K562 (cell line): ENCODE measurements at regions not wholly inside any gene's neighbourhood (a gene's known extent, or its start where the extent isn't known, plus 50 kb on each side); places are given as distances from the start of the nearest gene placed in this dataset.

Source experiments
- CTCF ChIP-seq, 3 experiments: IDR thresholded peaks in 2 of 3; conservative IDR thresholded peaks in 1 of 3; 2 replicates each; pipeline ENCODE4 v1.5.1; 2011 to 2012; ENCODE audit warnings: low read length in 3 of 3, mild to moderate bottlenecking in 3 of 3, control low read depth in 2 of 3, improper control_type of control experiment in 1 of 3, inconsistent platforms in 1 of 3, low read depth in 1 of 3, mixed read lengths in 1 of 3, moderate library complexity in 1 of 3; ENCODE audit not compliant: insufficient read depth in 2 of 3
- E2F1 ChIP-seq: sonication (generic); formaldehyde crosslinking; IDR thresholded peaks from 2 replicates; pipeline ENCODE4 v1.8.1; 2023; ENCODE audit warnings: mild to moderate bottlenecking, missing genetic modification reagents, moderate library complexity
- FOXA1 ChIP-seq: fragments of 450-650 bp; IDR thresholded peaks from 2 replicates; pipeline ENCODE4 v1.6.1; 2016; ENCODE audit warnings: mild to moderate bottlenecking, borderline replicate concordance
- GTF2F1 ChIP-seq: IDR thresholded peaks from 2 replicates; pipeline ENCODE4 v1.6.1; 2011; ENCODE audit warnings: low read depth, low read length, improper control_type of control experiment
- L3MBTL2 ChIP-seq: fragments of 450-650 bp; IDR thresholded peaks from 2 replicates; pipeline ENCODE4 v1.6.1; 2016; ENCODE audit warnings: mild to moderate bottlenecking, moderate library complexity
- POLR2A ChIP-seq: fragments of 450-650 bp; conservative IDR thresholded peaks from 2 replicates; pipeline ENCODE4 v1.6.1; 2016
- RAD51 ChIP-seq: fragments of 450-650 bp; IDR thresholded peaks from 2 replicates; pipeline ENCODE4 v1.7.1; 2016; ENCODE audit warnings: low read depth, mild to moderate bottlenecking, borderline replicate concordance
- TCF7 ChIP-seq: sonication (generic); IDR thresholded peaks from 2 replicates; pipeline ENCODE4 v1.6.1; 2016; ENCODE audit warnings: antibody characterized with exemption, borderline replicate concordance
- YY1 ChIP-seq, 3 experiments: IDR thresholded peaks; 2 replicates each; pipeline ENCODE4 v1.6.1; 2011; ENCODE audit warnings: low read length in 2 of 3, mild to moderate bottlenecking in 2 of 3, moderate library complexity in 2 of 3, borderline replicate concordance in 1 of 3, control low read depth in 1 of 3, low read depth in 1 of 3; ENCODE audit not compliant: insufficient read depth in 3 of 3, insufficient replicate concordance in 2 of 3, control insufficient read depth in 1 of 3, insufficient read length in 1 of 3; ENCODE audit errors: extremely low read depth in 1 of 3
- ZNF212 ChIP-seq: fragments of 450-650 bp; formaldehyde crosslinking; IDR thresholded peaks from 2 replicates; pipeline ENCODE4 v1.4.0; 2020; ENCODE audit warnings: mild to moderate bottlenecking
- ZNF24 ChIP-seq: fragments of 450-650 bp; IDR thresholded peaks from 2 replicates; pipeline ENCODE4 v1.6.1; 2016
- ZNF445 ChIP-seq: fragments of 250-450 bp; sonication (Bioruptor Pico); IDR thresholded peaks from 2 replicates; pipeline ENCODE4 v1.4.0; 2020; ENCODE audit warnings: low read depth, mild to moderate bottlenecking, moderate library complexity
- ZNF77 ChIP-seq: fragments of 250-450 bp; sonication (Bioruptor Pico); IDR thresholded peaks from 2 replicates; pipeline ENCODE4 v1.5.0; 2020

- no peak for TF ChIP-seq ZNF77 (CRISPR knock-in tag)
- no peak for TF ChIP-seq POLR2A
- no peak for TF ChIP-seq FOXA1
- no peak for TF ChIP-seq CTCF (IDR thresholded peaks at IDR 0.05 in 2 of 3, conservative IDR thresholded peaks at IDR 0.05 in 1 of 3; ENCODE audit: insufficient read depth in 2 of 3, low read depth in 1 of 3, low read length in 3 of 3)
- no peak for TF ChIP-seq L3MBTL2
- no peak for TF ChIP-seq YY1 (IDR thresholded peaks at IDR 0.05; ENCODE audit: borderline replicate concordance in 1 of 3, control insufficient read depth in 1 of 3, extremely low read depth in 1 of 3, insufficient read depth in 3 of 3, insufficient read length in 1 of 3, insufficient replicate concordance in 2 of 3, low read depth in 1 of 3, low read length in 2 of 3)
- no peak for TF ChIP-seq ZNF445 (CRISPR knock-in tag)
- no peak for TF ChIP-seq GTF2F1
- TF ChIP-seq ZNF24: no peak
- no peak for TF ChIP-seq E2F1 (CRISPR knock-in tag)
- TF ChIP-seq ZNF212 (CRISPR knock-in tag): no peak
- no peak for TF ChIP-seq TCF7
- TF ChIP-seq RAD51: no peak
Measured at GRCh38 chr7:25448301-25448700, 220.0 kb upstream of the NPVF start.
